GM18505 (cell line): ENCODE measurements at regions not wholly inside any gene's neighbourhood (a gene's known extent, or its start where the extent isn't known, plus 50 kb on each side); places are given as distances from the start of the nearest gene placed in this dataset.

Experiments
- ATAC-seq: cut with Tn5 transposase; IDR thresholded peaks from one replicate; pipeline ENCODE4 v1.9.1; 2021; ENCODE audit not compliant: unreplicated experiment
- POLR2A ChIP-seq: IDR thresholded peaks from 4 replicates; pipeline ENCODE4 v1.6.1; 2011; ENCODE audit warnings: borderline replicate concordance; ENCODE audit not compliant: insufficient read depth, insufficient read length; ENCODE audit errors: extremely low read depth

GRCh38 chr4:13938299-13938698 is 310.8 kb upstream of the BOD1L1 start:
- no peak for ATAC-seq
- no peak for TF ChIP-seq POLR2A

DNA sequence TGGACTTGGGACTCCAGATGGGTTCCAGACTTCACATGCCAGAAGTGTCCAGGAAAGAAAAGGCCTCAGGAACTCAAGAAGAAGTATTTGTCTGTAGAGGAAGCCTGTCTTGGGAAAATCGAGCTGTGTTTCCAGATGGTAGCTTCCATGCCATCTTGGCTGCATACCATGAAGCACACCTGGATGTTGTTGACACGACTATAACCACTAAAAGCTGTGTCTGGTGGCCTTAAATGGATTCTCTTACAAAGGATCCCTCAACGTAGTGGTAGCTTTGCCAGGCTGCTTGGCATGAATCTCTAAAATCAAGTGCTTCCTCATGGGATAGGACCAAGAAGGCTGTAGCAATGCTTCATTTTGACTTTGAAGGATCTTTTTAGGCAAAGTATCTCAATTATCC is 313.4 kb upstream of the BOD1L1 start:
- TF ChIP-seq POLR2A, result no peak
- no peak for ATAC-seq

DNA sequence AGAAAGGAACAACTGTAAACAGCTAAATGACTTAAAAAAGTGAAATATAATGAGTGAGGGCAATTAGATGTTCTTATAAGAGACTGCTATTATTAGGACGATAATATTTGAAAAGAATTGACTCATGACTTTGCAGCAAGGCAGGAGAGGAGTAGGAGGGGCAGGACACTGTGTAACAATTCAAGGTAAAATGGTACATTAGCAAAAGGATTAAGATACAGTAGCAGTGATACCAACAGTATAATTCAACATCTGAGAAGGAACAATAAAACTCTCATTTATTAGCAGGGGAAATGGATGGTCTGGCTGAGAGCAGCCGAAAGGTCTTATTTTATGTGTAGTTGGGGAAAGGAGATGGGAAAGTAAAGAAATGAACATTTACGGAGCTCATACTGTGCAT is 315.5 kb upstream of the BOD1L1 start:
- no peak for ATAC-seq
- no peak for TF ChIP-seq POLR2A

GRCh38 chr4:13944095-13944511 is 316.6 kb upstream of the BOD1L1 start:
- no peak for ATAC-seq

DNA sequence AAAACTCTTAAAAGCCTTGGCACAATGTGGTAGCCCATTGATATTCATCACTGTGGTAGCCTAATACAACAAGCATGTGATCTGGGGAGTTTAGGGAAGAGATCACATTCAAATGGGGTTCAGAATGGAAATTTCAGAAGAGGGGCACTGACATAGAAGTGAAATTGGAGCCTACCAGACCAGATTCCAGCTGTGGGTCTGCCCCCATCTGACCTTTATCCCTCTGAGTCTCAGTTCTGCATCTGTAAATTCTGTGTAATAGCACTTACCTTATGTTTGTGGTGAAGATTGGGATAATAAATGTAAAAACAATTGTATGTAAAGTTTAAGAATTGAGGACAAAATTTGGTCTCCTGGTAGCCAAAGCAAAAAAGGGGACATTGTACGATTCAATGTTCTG is 320.4 kb upstream of the BOD1L1 start:
- no peak for TF ChIP-seq POLR2A
- no peak for ATAC-seq

More at GRCh38 chr4:13944095-13944511, 316.6 kb upstream of the BOD1L1 start:
- TF ChIP-seq POLR2A, result no peak

DNA sequence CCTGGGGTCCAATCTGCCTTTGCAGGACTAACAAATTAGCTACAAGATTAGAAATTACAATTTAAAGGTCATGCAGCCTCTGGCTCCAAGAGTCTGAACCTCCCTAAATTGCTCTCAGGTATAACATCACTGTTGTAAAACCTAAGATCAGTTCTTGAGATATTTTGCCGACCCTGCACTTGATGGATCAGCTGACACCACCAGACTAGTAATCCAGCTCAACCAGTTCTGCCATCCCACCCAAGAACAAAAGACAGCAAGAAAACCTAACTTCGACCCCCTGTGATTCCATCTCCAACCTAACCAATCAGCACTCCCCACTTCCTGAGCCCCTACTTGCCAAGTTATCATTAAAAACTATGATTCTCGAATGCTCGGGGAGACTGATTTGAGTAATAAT is 323.0 kb upstream of the BOD1L1 start:
- no peak for TF ChIP-seq POLR2A
- ATAC-seq, result no peak

DNA sequence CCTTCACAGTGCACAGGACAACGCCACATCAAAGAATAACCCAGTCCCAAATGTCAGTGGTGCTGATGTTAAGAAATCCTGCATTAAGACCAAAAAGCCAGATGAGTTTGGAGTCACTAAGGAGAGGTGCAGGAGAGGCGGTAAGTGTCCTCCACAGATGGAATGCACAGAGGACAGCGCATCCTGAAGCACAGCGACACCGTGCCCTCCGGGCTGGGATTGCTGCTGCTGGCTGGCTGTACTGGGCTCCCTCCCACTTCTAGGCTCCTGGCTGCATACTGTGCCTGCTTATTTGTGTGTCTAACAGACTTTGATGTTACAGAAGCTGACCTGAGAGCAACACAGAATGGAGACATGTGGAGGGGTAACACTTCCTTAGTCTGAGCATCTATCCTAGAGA is 325.6 kb upstream of the BOD1L1 start:
- TF ChIP-seq POLR2A, result no peak

DNA sequence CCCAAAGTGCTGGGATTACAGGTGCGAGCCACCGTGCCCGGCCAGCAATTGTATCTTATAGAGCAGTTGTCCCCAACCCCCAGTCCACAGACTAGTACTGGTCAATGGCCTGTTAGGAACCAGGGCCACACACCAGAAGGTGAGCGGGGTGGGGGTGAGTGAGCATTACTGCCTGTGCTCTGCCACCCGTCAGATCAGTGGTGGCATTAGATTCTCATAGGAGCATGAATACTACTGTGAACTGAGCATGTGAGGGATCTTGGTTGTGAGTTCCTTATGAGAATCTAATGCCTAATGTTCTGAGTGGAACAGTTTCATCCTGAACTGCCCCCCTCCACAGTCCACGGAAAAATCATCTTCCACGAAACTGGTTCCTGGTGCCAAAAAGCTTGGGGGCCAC is 328.0 kb upstream of the BOD1L1 start:
- no peak for ATAC-seq

More for the DNA sequence above, 325.6 kb upstream of the BOD1L1 start:
- no peak for ATAC-seq

DNA sequence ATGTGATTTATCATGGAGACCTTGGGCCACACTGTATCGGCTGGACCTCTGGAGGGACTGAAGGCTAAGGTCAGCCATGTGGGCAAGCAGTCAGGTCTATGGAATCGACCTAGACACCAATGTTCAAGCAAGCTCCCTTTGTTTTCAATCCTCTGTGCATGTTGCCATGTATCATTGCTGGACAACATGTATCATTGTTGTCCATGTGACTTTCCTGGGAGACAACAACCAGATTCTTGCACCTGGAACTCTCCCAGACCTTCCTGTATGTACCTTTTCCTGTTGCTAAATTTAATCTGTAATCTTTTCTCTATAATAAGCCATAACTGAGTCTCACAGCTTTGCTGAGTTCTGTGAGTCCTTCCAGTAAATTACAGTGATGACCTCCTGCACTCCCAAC is 329.4 kb upstream of the BOD1L1 start:
- TF ChIP-seq POLR2A, result no peak

More for the DNA sequence above, 328.0 kb upstream of the BOD1L1 start:
- TF ChIP-seq POLR2A, result no peak

DNA sequence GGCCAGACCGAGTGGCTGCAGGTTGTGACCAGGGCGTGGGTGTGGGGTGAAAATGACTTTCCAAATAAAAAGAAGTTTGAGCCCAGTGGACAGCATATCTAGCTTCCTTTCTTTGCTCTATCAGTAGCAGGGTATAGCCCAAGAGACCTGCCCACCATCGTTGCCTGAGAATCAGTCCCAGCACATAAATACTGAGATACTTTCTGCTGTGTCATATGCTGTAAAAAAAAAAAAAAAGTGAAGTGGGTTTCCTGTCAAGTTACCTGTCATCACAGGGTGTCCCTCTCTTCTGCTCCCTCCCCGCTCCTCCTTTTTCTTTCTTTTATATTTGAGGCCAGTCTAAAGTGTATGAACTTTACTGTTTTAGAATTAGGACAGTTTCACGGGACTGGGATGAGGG is 330.3 kb upstream of the BOD1L1 start:
- ATAC-seq, result no peak
- TF ChIP-seq POLR2A, result no peak

More for the DNA sequence above, 329.4 kb upstream of the BOD1L1 start:
- ATAC-seq, result no peak

GRCh38 chr4:13963601-13964000 is 336.1 kb upstream of the BOD1L1 start:
- no peak for TF ChIP-seq POLR2A
- no peak for ATAC-seq

DNA sequence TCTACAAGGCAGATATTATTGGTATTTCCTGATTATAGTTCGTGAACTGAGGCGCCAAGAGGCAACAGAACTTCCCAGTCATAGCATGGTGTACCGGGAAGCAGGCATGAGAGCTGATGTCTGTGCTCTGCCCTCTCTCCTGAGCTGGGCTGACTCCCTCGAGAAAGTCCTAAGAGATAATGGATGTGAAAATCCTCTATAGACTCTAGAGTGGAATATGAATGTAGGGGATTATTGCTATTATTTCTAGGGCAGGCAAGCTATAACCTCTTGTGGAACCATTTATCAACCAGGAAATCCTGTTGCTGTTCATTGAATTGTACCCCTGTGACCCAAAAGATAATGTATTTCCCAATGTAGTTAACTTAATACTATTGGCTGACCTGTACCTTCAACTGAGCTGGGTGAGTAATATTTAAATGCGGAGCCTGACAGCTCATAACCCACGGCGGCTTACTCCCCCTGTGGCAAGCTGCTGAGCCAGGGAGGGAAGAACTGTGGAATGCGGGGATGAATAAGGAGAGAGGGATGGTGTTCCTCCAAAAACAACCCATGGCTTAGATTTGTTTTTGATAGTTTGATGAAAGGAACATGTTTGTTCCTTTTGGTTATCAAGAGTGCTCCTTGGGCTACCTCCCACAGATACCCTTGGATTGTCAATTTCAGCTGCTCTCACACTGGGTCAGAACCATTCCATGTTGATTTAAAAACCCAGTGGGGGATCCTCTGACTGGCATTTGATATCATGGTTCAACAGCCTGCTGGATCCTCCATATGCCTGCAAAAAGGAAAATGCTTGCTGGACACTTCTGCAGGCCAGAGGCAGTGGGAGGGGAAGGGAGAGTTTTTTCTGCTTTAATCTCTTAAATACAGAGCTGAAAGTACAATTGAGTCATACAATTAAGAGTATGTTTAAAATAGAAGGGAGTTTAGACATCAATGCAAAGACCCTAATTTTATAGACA is 339.0 kb upstream of the BOD1L1 start:
- no peak for ATAC-seq

GRCh38 chr4:13968723-13969122 is 341.2 kb upstream of the BOD1L1 start:
- TF ChIP-seq POLR2A, result no peak
- ATAC-seq, result no peak

More for the DNA sequence above, 339.0 kb upstream of the BOD1L1 start:
- TF ChIP-seq POLR2A, result no peak

DNA sequence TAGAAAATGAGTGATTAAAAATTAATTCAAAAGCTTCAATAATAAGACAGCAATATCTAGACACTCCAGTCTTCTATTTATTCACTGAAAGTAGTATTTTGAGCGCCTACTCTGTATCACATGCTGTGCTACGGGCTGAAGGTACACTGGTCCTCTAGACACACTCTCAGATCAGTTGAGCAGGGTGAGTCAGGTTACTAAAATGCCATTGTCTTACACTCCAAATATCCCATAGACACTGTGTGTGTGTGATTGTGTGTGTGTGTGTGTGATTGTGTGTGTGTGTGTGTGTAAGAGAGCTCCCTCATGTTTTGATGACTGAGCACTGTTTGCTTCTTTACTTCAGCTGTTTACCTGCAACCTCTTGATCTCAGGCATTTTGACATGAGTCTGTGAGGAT is 342.8 kb upstream of the BOD1L1 start:
- no peak for ATAC-seq
- TF ChIP-seq POLR2A, result no peak
